GM21447 (cell line): ENCODE measurements at regions not wholly inside any gene's neighbourhood (a gene's known extent, or its start where the extent isn't known, plus 50 kb on each side); places are given as distances from the start of the nearest gene placed in this dataset.
"Not testable (repeated sequence)": the region's sequence is repeated elsewhere in the genome, so short reads cannot be mapped to it uniquely, and the experiment has no call there.

Experiments
- ATAC-seq: cut with Tn5 transposase; IDR thresholded peaks from one replicate; pipeline ENCODE4 v1.9.1; 2021; ENCODE audit not compliant: unreplicated experiment

- no peak for ATAC-seq
Observed at GRCh38 chr7:115297656-115298055, 375.8 kb downstream of the MDFIC start.

GRCh38 chr7:115293628-115294240 lies 371.8 kb downstream of the MDFIC start:
- ATAC-seq: no peak

- no peak for ATAC-seq
Observed at GRCh38 chr7:115292381-115292780, 370.5 kb downstream of the MDFIC start.

GRCh38 chr7:115289971-115290370 lies 368.1 kb downstream of the MDFIC start:
- ATAC-seq: no peak

- ATAC-seq: no peak
Observed at GRCh38 chr7:115276791-115277190, 354.9 kb downstream of the MDFIC start.

- not testable (repeated sequence) for ATAC-seq
Observed at GRCh38 chr7:115273855-115274254, 352.0 kb downstream of the MDFIC start.

GRCh38 chr7:115273139-115273772 lies 351.4 kb downstream of the MDFIC start:
- ATAC-seq: no peak

- no peak for ATAC-seq
Observed at GRCh38 chr7:115271332-115272235, 349.7 kb downstream of the MDFIC start.

- ATAC-seq: no peak
Observed at GRCh38 chr7:115269486-115269885, 347.6 kb downstream of the MDFIC start.

- no peak for ATAC-seq
Observed at GRCh38 chr7:115267503-115267902, 345.6 kb downstream of the MDFIC start.

GRCh38 chr7:115260381-115260780 lies 338.5 kb downstream of the MDFIC start:
- ATAC-seq: no peak

- ATAC-seq: no peak
Observed at GRCh38 chr7:115252461-115252860, 330.6 kb downstream of the MDFIC start.

- no peak for ATAC-seq
Observed at GRCh38 chr7:115249080-115249479, 327.2 kb downstream of the MDFIC start.

GRCh38 chr7:115241151-115241550 lies 319.3 kb downstream of the MDFIC start:
- ATAC-seq: no peak

GRCh38 chr7:115240242-115240641 lies 318.3 kb downstream of the MDFIC start:
- ATAC-seq: no peak

GRCh38 chr7:115235075-115235474 lies 313.2 kb downstream of the MDFIC start:
- no peak for ATAC-seq

- no peak for ATAC-seq
Observed at GRCh38 chr7:115233809-115234208, 311.9 kb downstream of the MDFIC start.

GRCh38 chr7:115232041-115232440 lies 310.1 kb downstream of the MDFIC start:
- ATAC-seq: no peak

- ATAC-seq: no peak
Observed at GRCh38 chr7:115230882-115231571, 309.1 kb downstream of the MDFIC start.

GRCh38 chr7:115229401-115230105 lies 307.7 kb downstream of the MDFIC start:
- no peak for ATAC-seq
